ENCODE measurements at regions not wholly inside any gene's neighbourhood (a gene's known extent, or its start where the extent isn't known, plus 50 kb on each side); places are given as distances from the start of the nearest gene placed in this dataset.

- Histone ChIP-seq H3K4me3 (no peak overlapping the region), H3K9me3 (peaks cover 3% of the 10 kb centered on the region; the same call in 1 of the 2 replicates), H3K27me3 (no peaks in the 10 kb centered on the region), H3K36me3 (no peaks in the 10 kb centered on the region)
- DNase-seq, result no peak
Measured at GRCh38 chr12:91902860-91903683, 242.6 kb downstream of the BTG1 start.

- no peak overlapping the region for H3K4me3 ChIP-seq
- DNase-seq, result no peak
- peaks cover 3% of the 10 kb centered on the region; the same call in 1 of the 2 replicates for H3K9me3 ChIP-seq
- H3K36me3 ChIP-seq, result no peaks in the 10 kb centered on the region
- no peaks in the 10 kb centered on the region for H3K27me3 ChIP-seq
Measured at GRCh38 chr12:91901381-91902074, 244.1 kb downstream of the BTG1 start.

GRCh38 chr12:91900971-91901370 lies 244.7 kb downstream of the BTG1 start:
- Histone ChIP-seq H3K36me3 (no peaks in the 10 kb centered on the region), H3K27me3 (no peaks in the 10 kb centered on the region), H3K9me3 (peaks cover 3% of the 10 kb centered on the region; the same call in 1 of the 2 replicates), H3K4me3 (no peak overlapping the region)
- no peak for DNase-seq

- Histone ChIP-seq H3K4me3 (no peak overlapping the region), H3K9me3 (peaks cover 3% of the 10 kb centered on the region; the same call in 1 of the 2 replicates), H3K27me3 (no peaks in the 10 kb centered on the region), H3K36me3 (no peaks in the 10 kb centered on the region)
- DNase-seq, result no peak
Measured at GRCh38 chr12:91899056-91899455, 246.6 kb downstream of the BTG1 start.

- no peaks in the 10 kb centered on the region for H3K27me3 ChIP-seq
- DNase-seq, result no peak
Measured at GRCh38 chr12:91897025-91897515, 248.6 kb downstream of the BTG1 start.

GRCh38 chr12:91896286-91897024 lies 249.2 kb downstream of the BTG1 start:
- Histone ChIP-seq H3K36me3 (no peaks in the 10 kb centered on the region), H3K9me3 (no peaks in the 10 kb centered on the region), H3K4me3 (no peak overlapping the region), H3K27me3 (no peaks in the 10 kb centered on the region)
- DNase-seq, result no peak

More at GRCh38 chr12:91897025-91897515, 248.6 kb downstream of the BTG1 start:
- Histone ChIP-seq H3K9me3 (no peaks in the 10 kb centered on the region), H3K36me3 (no peaks in the 10 kb centered on the region), H3K4me3 (no peak overlapping the region)

- Histone ChIP-seq H3K36me3 (no peaks in the 10 kb centered on the region), H3K27me3 (no peaks in the 10 kb centered on the region), H3K4me3 (no peak overlapping the region), H3K9me3 (no peaks in the 10 kb centered on the region)
- DNase-seq, result no peak
Measured at GRCh38 chr12:91894911-91895310, 250.7 kb downstream of the BTG1 start.

GRCh38 chr12:91893476-91893875 lies 252.2 kb downstream of the BTG1 start:
- no peak for DNase-seq
- Histone ChIP-seq H3K27me3 (no peaks in the 10 kb centered on the region), H3K4me3 (no peak overlapping the region), H3K9me3 (no peaks in the 10 kb centered on the region), H3K36me3 (no peaks in the 10 kb centered on the region)

GRCh38 chr12:91892081-91892855 lies 253.4 kb downstream of the BTG1 start:
- H3K9me3 ChIP-seq, result no peaks in the 10 kb centered on the region
- H3K27me3 ChIP-seq, result no peaks in the 10 kb centered on the region
- H3K4me3 ChIP-seq, result no peak overlapping the region
- no peak for DNase-seq
- H3K36me3 ChIP-seq, result no peaks in the 10 kb centered on the region

GRCh38 chr12:91890742-91891141 lies 254.9 kb downstream of the BTG1 start:
- no peak for DNase-seq
- Histone ChIP-seq H3K9me3 (no peaks in the 10 kb centered on the region), H3K4me3 (no peak overlapping the region), H3K36me3 (no peaks in the 10 kb centered on the region), H3K27me3 (no peaks in the 10 kb centered on the region)

GRCh38 chr12:91889910-91890309 lies 255.7 kb downstream of the BTG1 start:
- H3K27me3 ChIP-seq, result no peaks in the 10 kb centered on the region
- no peak for DNase-seq
- H3K36me3 ChIP-seq, result no peaks in the 10 kb centered on the region
- no peak overlapping the region for H3K4me3 ChIP-seq
- H3K9me3 ChIP-seq, result no peaks in the 10 kb centered on the region

GRCh38 chr12:91889059-91889458 lies 256.6 kb downstream of the BTG1 start:
- H3K4me3 ChIP-seq, result no peak overlapping the region
- H3K9me3 ChIP-seq, result no peaks in the 10 kb centered on the region
- DNase-seq, result no peak
- H3K36me3 ChIP-seq, result no peaks in the 10 kb centered on the region
- H3K27me3 ChIP-seq, result no peaks in the 10 kb centered on the region

- no peak for DNase-seq
- Histone ChIP-seq H3K27me3 (no peaks in the 10 kb centered on the region), H3K4me3 (no peak overlapping the region), H3K9me3 (no peaks in the 10 kb centered on the region), H3K36me3 (no peaks in the 10 kb centered on the region)
Measured at GRCh38 chr12:91887957-91888356, 257.7 kb downstream of the BTG1 start.

- no peaks in the 10 kb centered on the region for H3K27me3 ChIP-seq
- no peak for DNase-seq
Measured at GRCh38 chr12:91885851-91886731, 259.6 kb downstream of the BTG1 start.

GRCh38 chr12:91884230-91884629 lies 261.4 kb downstream of the BTG1 start:
- Histone ChIP-seq H3K4me3 (no peak overlapping the region), H3K9me3 (no peaks in the 10 kb centered on the region), H3K36me3 (no peaks in the 10 kb centered on the region), H3K27me3 (no peaks in the 10 kb centered on the region)
- DNase-seq, result no peak

More at GRCh38 chr12:91885851-91886731, 259.6 kb downstream of the BTG1 start:
- Histone ChIP-seq H3K36me3 (no peaks in the 10 kb centered on the region), H3K9me3 (no peaks in the 10 kb centered on the region), H3K4me3 (no peak overlapping the region)

Data from MG63 (cell line).